CD4-positive, alpha-beta T cell (primary cell): ENCODE measurements at regions not wholly inside any gene's neighbourhood (a gene's known extent, or its start where the extent isn't known, plus 50 kb on each side); places are given as distances from the start of the nearest gene placed in this dataset.

Source experiments
- ATAC-seq: fragments of 200-7000 bp; cut with Tn5 transposase; one replicate; pipeline ENCODE4 v1.10.0; 2022; ENCODE audit warnings: mild to moderate bottlenecking; ENCODE audit not compliant: poor library complexity
- CTCF ChIA-PET: fragments of 350-600 bp; sonication (Branson Sonifier 250); formaldehyde crosslinking; loops from one replicate; lab custom pipeline; 2021; ENCODE audit warnings: antibody characterized with exemption, inconsistent platforms; lab: Charles Lee
- POLR2A ChIA-PET: fragments of 350-600 bp; sonication (Branson Sonifier 250); formaldehyde crosslinking; loops from one replicate; lab custom pipeline; 2021; ENCODE audit warnings: antibody characterized with exemption, inconsistent platforms; lab: Charles Lee
- DNase-seq, 14 experiments: peaks; one replicate each; pipeline ENCODE4 v3.0.0-alpha.2; 2013 to 2020; ENCODE audit warnings: mixed read lengths in 2 of 14
- H3K27ac ChIP-seq, 2 donors: one replicate each; pipeline versions ENCODE4 v1.5.1 to v1.7.0; 2013; ENCODE audit warnings: low read length in 2 of 2, low read depth in 1 of 2, mild to moderate bottlenecking in 1 of 2
- H3K27me3 ChIP-seq, 2 experiments: 1 replicate in 1 of 2; 2 replicates in 1 of 2; pipeline versions ENCODE4 v1.6.1 to v1.7.0; 2013; ENCODE audit warnings: low read length in 2 of 2, control low read depth in 1 of 2, mild to moderate bottlenecking in 1 of 2, moderate library complexity in 1 of 2; ENCODE audit not compliant: insufficient read depth in 2 of 2, control insufficient read depth in 1 of 2
- H3K36me3 ChIP-seq: one replicate; pipeline ENCODE4 v1.6.1; 2013; ENCODE audit warnings: low read length, control low read depth; ENCODE audit not compliant: insufficient read depth
- H3K4me1 ChIP-seq: one replicate; pipeline ENCODE4 v1.6.1; 2013; ENCODE audit warnings: low read length, control low read depth; ENCODE audit not compliant: insufficient read depth
- H3K4me3 ChIP-seq: one replicate; pipeline ENCODE4 v1.5.1; 2013; ENCODE audit warnings: mild to moderate bottlenecking, low read length, moderate library complexity
- H3K9me3 ChIP-seq, 2 experiments: 1 replicate in 1 of 2; 2 replicates in 1 of 2; pipeline versions ENCODE4 v1.6.1 to v1.7.0; 2013; ENCODE audit warnings: low read length in 2 of 2, mild to moderate bottlenecking in 2 of 2, control low read depth in 1 of 2, moderate library complexity in 1 of 2; ENCODE audit not compliant: control insufficient read depth in 1 of 2, insufficient read depth in 1 of 2
- H3K27ac Mint-ChIP-seq: one replicate; pipeline ENCODE4 v1.8.0; 2020; ENCODE audit warnings: mixed read lengths
- H3K27me3 Mint-ChIP-seq: one replicate; pipeline ENCODE4 v1.8.0; 2021; ENCODE audit warnings: mixed read lengths
- H3K36me3 Mint-ChIP-seq: one replicate; pipeline ENCODE4 v1.8.0; 2021; ENCODE audit warnings: low read depth, mixed read lengths
- H3K4me1 Mint-ChIP-seq: one replicate; pipeline ENCODE4 v1.8.0; 2021; ENCODE audit warnings: low read depth, mixed read lengths
- H3K4me3 Mint-ChIP-seq: one replicate; pipeline ENCODE4 v1.8.0; 2020; ENCODE audit warnings: mild to moderate bottlenecking, mixed read lengths
- H3K9me3 Mint-ChIP-seq: one replicate; pipeline ENCODE4 v1.8.0; 2020; ENCODE audit warnings: mixed read lengths
- CTCF ChIP-seq: fragments of 200-600 bp; IDR thresholded peaks from one replicate; pipeline ENCODE4 v1.8.0; 2022; ENCODE audit warnings: antibody characterized with exemption, mild to moderate bottlenecking
- intact Hi-C, 2 experiments: fragments of 100-400 bp; cut with DNase I in 1 of 2; cut with micrococcal nuclease in 1 of 2; formaldehyde crosslinking; loops; one replicate each; pipeline versions ENCODE4 v1.15.1 to v1.9.0; 2023 to 2025; cut with DNase I, micrococcal nuclease

GRCh38 chr6:4615891-4616290 is 160.3 kb upstream of the CDYL start:
- no peaks in the 10 kb centered on the region for H3K36me3 Mint-ChIP-seq

GRCh38 chr6:4615231-4615630 is 161.0 kb upstream of the CDYL start:
- Histone ChIP-seq H3K27ac (no peak overlapping the region), H3K27me3 (no peaks in the 10 kb centered on the region), H3K36me3 (no peaks in the 10 kb centered on the region), H3K9me3 (no peaks in the 10 kb centered on the region), H3K4me1 (peaks cover 4% of the 10 kb centered on the region), H3K4me3 (no peak overlapping the region)
- H3K4me1 Mint-ChIP-seq, result peaks cover 4% of the 10 kb centered on the region
- DNase-seq (no peak), ATAC-seq (no peak)
- no peak for TF ChIP-seq CTCF
- H3K36me3 Mint-ChIP-seq, result no peaks in the 10 kb centered on the region
- no peak overlapping the region for H3K4me3 Mint-ChIP-seq
- ChIA-PET POLR2A (no interaction called here), CTCF (interaction anchor here (0.7 kb wide), 1 partner anchor 169 kb away, joined by 3 read pairs; no protein-coding TSS in a partner anchor)
- no peak overlapping the region for H3K27ac Mint-ChIP-seq
- H3K9me3 Mint-ChIP-seq, result no peaks in the 10 kb centered on the region
- intact Hi-C loops, result no loop called here
- peaks cover 10% of the 10 kb centered on the region for H3K27me3 Mint-ChIP-seq

More at GRCh38 chr6:4615891-4616290, 160.3 kb upstream of the CDYL start:
- intact Hi-C loops, result no loop called here
- CTCF ChIA-PET, result no interaction called here
- ATAC-seq (no peak), DNase-seq (no peak)
- Histone ChIP-seq H3K4me1 (no peaks in the 10 kb centered on the region), H3K27me3 (no peaks in the 10 kb centered on the region), H3K27ac (no peak overlapping the region), H3K9me3 (no peaks in the 10 kb centered on the region), H3K4me3 (no peak overlapping the region), H3K36me3 (no peaks in the 10 kb centered on the region)
- H3K27ac Mint-ChIP-seq, result no peak overlapping the region
- no peaks in the 10 kb centered on the region for H3K9me3 Mint-ChIP-seq
- TF ChIP-seq CTCF, result no peak
- peaks cover 2% of the 10 kb centered on the region for H3K4me1 Mint-ChIP-seq
- H3K4me3 Mint-ChIP-seq, result no peak overlapping the region
- H3K27me3 Mint-ChIP-seq, result peaks cover 9% of the 10 kb centered on the region
- POLR2A ChIA-PET, result no interaction called here

- H3K27ac ChIP-seq, result no peak overlapping the region
- ATAC-seq (no peak), DNase-seq (no peak)
- H3K4me1 Mint-ChIP-seq, result peaks cover 4% of the 10 kb centered on the region
- no peak for TF ChIP-seq CTCF
- no peaks in the 10 kb centered on the region for H3K36me3 ChIP-seq
- H3K9me3 Mint-ChIP-seq, result no peaks in the 10 kb centered on the region
- intact Hi-C loops, result no loop called here
- ChIA-PET POLR2A (no interaction called here), CTCF (interaction anchor here (0.7 kb wide), 1 partner anchor 168 kb away, joined by 3 read pairs; no protein-coding TSS in a partner anchor)
- H3K27ac Mint-ChIP-seq, result no peak overlapping the region
- H3K36me3 Mint-ChIP-seq, result no peaks in the 10 kb centered on the region
- H3K4me3 Mint-ChIP-seq, result no peak overlapping the region
- H3K9me3 ChIP-seq, result no peaks in the 10 kb centered on the region
- H3K27me3 Mint-ChIP-seq, result peaks cover 10% of the 10 kb centered on the region
- no peak overlapping the region for H3K4me3 ChIP-seq
- H3K27me3 ChIP-seq, result no peaks in the 10 kb centered on the region
- peaks cover 7% of the 10 kb centered on the region for H3K4me1 ChIP-seq
These were observed 161.6 kb upstream of the CDYL start for GRCh38 chr6:4614637-4615036.
